ENCODE measurements at regions not wholly inside any gene's neighbourhood (a gene's known extent, or its start where the extent isn't known, plus 50 kb on each side); places are given as distances from the start of the nearest gene placed in this dataset.
"Not testable (repeated sequence)": the region's sequence is repeated elsewhere in the genome, so short reads cannot be mapped to it uniquely, and the experiment has no call there.

GRCh38 chrX:87017210-87017609, 500.4 kb upstream of the KLHL4 start:
- no peak for TF ChIP-seq POLR2A (IDR thresholded peaks at IDR 0.05; ENCODE audit: low read depth, low read length)
- no peak for FAIRE-seq
- DNase-seq (ENCODE audit: insufficient read length, low spot score): no peak

- FAIRE-seq: not testable (repeated sequence)
Measured at GRCh38 chrX:87033115-87033514, 484.5 kb upstream of the KLHL4 start.

GRCh38 chrX:87045352-87045751, 472.2 kb upstream of the KLHL4 start:
- FAIRE-seq: no peak
- TF ChIP-seq POLR2A (IDR thresholded peaks at IDR 0.05; ENCODE audit: low read depth, low read length): no peak

More at GRCh38 chrX:87033115-87033514, 484.5 kb upstream of the KLHL4 start:
- not testable (repeated sequence) for DNase-seq (ENCODE audit: insufficient read length, low spot score)

GRCh38 chrX:87049567-87049966, 468.0 kb upstream of the KLHL4 start:
- no peak for TF ChIP-seq POLR2A (IDR thresholded peaks at IDR 0.05; ENCODE audit: low read depth, low read length)
- FAIRE-seq (no peak), DNase-seq (ENCODE audit: insufficient read length, low spot score) (no peak)

More at GRCh38 chrX:87045352-87045751, 472.2 kb upstream of the KLHL4 start:
- DNase-seq (ENCODE audit: insufficient read length, low spot score): no peak

- DNase-seq (ENCODE audit: insufficient read length, low spot score): no peak
- no peak for TF ChIP-seq POLR2A (IDR thresholded peaks at IDR 0.05; ENCODE audit: low read depth, low read length)
- FAIRE-seq: no peak
Measured at GRCh38 chrX:87063642-87064041, 454.0 kb upstream of the KLHL4 start.

- DNase-seq (ENCODE audit: insufficient read length, low spot score): no peak
- FAIRE-seq: no peak
- no peak for TF ChIP-seq POLR2A (IDR thresholded peaks at IDR 0.05; ENCODE audit: low read depth, low read length)
Measured at GRCh38 chrX:87064502-87064901, 453.1 kb upstream of the KLHL4 start.

GRCh38 chrX:87067795-87068369, 449.7 kb upstream of the KLHL4 start:
- TF ChIP-seq POLR2A (IDR thresholded peaks at IDR 0.05; ENCODE audit: low read depth, low read length): no peak
- no peak for FAIRE-seq
- DNase-seq (ENCODE audit: insufficient read length, low spot score): no peak

- no peak for DNase-seq (ENCODE audit: insufficient read length, low spot score)
- FAIRE-seq: no peak
- no peak for TF ChIP-seq POLR2A (IDR thresholded peaks at IDR 0.05; ENCODE audit: low read depth, low read length)
Measured at GRCh38 chrX:87078231-87078630, 439.4 kb upstream of the KLHL4 start.

- no peak for DNase-seq (ENCODE audit: insufficient read length, low spot score)
- FAIRE-seq: no peak
- TF ChIP-seq POLR2A (IDR thresholded peaks at IDR 0.05; ENCODE audit: low read depth, low read length): no peak
Measured at GRCh38 chrX:87098477-87098876, 419.1 kb upstream of the KLHL4 start.

- FAIRE-seq (no peak), DNase-seq (ENCODE audit: insufficient read length, low spot score) (no peak)
- TF ChIP-seq POLR2A (IDR thresholded peaks at IDR 0.05; ENCODE audit: low read depth, low read length): no peak
Measured at GRCh38 chrX:87105131-87105530, 412.5 kb upstream of the KLHL4 start.

- TF ChIP-seq POLR2A (IDR thresholded peaks at IDR 0.05; ENCODE audit: low read depth, low read length): no peak
- no peak for FAIRE-seq
- no peak for DNase-seq (ENCODE audit: insufficient read length, low spot score)
Measured at GRCh38 chrX:87110142-87110541, 407.5 kb upstream of the KLHL4 start.

- DNase-seq (ENCODE audit: insufficient read length, low spot score): no peak
- no peak for TF ChIP-seq POLR2A (IDR thresholded peaks at IDR 0.05; ENCODE audit: low read depth, low read length)
- no peak for FAIRE-seq
Measured at GRCh38 chrX:87140800-87141483, 376.7 kb upstream of the KLHL4 start.

- FAIRE-seq: no peak
- no peak for DNase-seq (ENCODE audit: insufficient read length, low spot score)
Measured at GRCh38 chrX:87160435-87161010, 357.1 kb upstream of the KLHL4 start.

GRCh38 chrX:87167841-87168240, 349.8 kb upstream of the KLHL4 start:
- TF ChIP-seq POLR2A (IDR thresholded peaks at IDR 0.05; ENCODE audit: low read depth, low read length): no peak
- DNase-seq (ENCODE audit: insufficient read length, low spot score) (no peak), FAIRE-seq (no peak)

More at GRCh38 chrX:87160435-87161010, 357.1 kb upstream of the KLHL4 start:
- no peak for TF ChIP-seq POLR2A (IDR thresholded peaks at IDR 0.05; ENCODE audit: low read depth, low read length)

- not testable (repeated sequence) for FAIRE-seq; DNase-seq (ENCODE audit: insufficient read length, low spot score)
Measured at GRCh38 chrX:87178009-87178408, 339.6 kb upstream of the KLHL4 start.

All from H54 (cell line).